ENCODE measurements at regions not wholly inside any gene's neighbourhood (a gene's known extent, or its start where the extent isn't known, plus 50 kb on each side); places are given as distances from the start of the nearest gene placed in this dataset.

DNA sequence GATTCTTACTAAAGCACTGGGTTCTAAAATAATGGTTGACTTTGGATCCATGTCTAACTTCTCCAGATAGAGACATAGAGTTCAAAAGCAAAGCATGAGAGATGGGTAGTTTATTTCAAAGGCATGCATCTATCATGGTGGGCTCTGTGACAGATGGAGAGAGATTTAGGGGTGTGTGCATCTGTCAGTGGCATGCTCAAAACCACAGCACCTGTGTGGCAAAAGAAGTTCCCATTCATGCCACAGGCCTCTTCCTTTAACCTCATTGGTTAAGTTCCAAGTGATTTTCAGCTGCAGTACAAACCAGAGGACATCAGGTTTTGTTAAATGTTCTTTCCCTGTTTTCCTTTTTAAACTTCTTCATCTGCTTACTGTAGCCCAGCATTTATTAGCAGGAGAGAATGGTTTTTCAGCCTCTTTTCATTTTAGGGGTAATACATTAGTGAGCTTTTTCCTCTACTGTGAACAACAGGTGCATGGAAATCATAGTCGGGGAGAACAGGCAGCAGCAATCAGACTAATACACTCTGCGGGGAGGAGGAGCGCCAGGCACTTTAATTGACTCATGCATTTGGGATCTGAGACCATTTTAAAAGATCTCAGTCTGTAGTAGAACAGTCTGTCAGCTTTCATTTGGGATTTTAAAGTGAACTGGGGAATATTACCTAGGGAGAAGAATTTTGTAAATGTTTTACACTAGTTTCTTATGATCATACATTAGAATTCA is 52.4 kb upstream of the UPP2 start:
- no peaks in the 10 kb centered on the region for H3K4me1 ChIP-seq (ENCODE audit: control insufficient read depth in 2 of 2, insufficient read depth in 1 of 2, low read depth in 1 of 2, low read length in 2 of 2)
- WGBS, 2 donors (ENCODE audit: extremely low coverage in 2 of 2, insufficient read length in 2 of 2, insufficient replicate concordance in 1 of 2) = no CpG with 5 or more reads among the region's 3 CpGs
- no peak overlapping the region for H3K18ac ChIP-seq (ENCODE audit: low read length)
- H3K36me3 ChIP-seq (replicated peaks in 1 of 2; ENCODE audit: control insufficient read depth in 2 of 2, insufficient read depth in 2 of 2, low read length in 2 of 2) = no peaks in the 10 kb centered on the region
- H3K4me3 ChIP-seq (ENCODE audit: low read length in 2 of 2) = no peak overlapping the region
- H3K27ac ChIP-seq (replicated peaks; ENCODE audit: low read length) = no peak overlapping the region
- no peak overlapping the region for H2BK5ac ChIP-seq (ENCODE audit: low read length)
- no peak overlapping the region for H2BK12ac ChIP-seq (ENCODE audit: low read length)
- no peak overlapping the region for H2BK15ac ChIP-seq (ENCODE audit: low read length)
- no peak for DNase-seq (ENCODE audit: low spot score)
- no peak overlapping the region for H2AFZ ChIP-seq (ENCODE audit: low read length)
- no peak overlapping the region for H3K9ac ChIP-seq (ENCODE audit: low read depth, low read length, poor library complexity)
- H3K79me1 ChIP-seq (ENCODE audit: low read depth, low read length) = no peaks in the 10 kb centered on the region
- no peak overlapping the region for H4K8ac ChIP-seq (ENCODE audit: low read depth, low read length)
- no peak overlapping the region for H2BK120ac ChIP-seq (ENCODE audit: low read depth, low read length)
- no peak overlapping the region for H3K23ac ChIP-seq (ENCODE audit: low read depth, low read length, poor library complexity)
- no peak overlapping the region for H4K91ac ChIP-seq (ENCODE audit: low read depth, low read length, poor library complexity)
- H3K4me2 ChIP-seq (ENCODE audit: insufficient read depth, low read length, poor library complexity, severe bottlenecking) = no peak overlapping the region
- H3K4ac ChIP-seq (ENCODE audit: low read length) = no peak overlapping the region
- H3K14ac ChIP-seq (ENCODE audit: low read length) = no peak overlapping the region
- H3K27me3 ChIP-seq (ENCODE audit: control insufficient read depth in 3 of 3, insufficient read depth in 3 of 3, low read depth in 1 of 3, low read length in 3 of 3) = no peaks in the 10 kb centered on the region
- no peak overlapping the region for H2AK5ac ChIP-seq (ENCODE audit: low read depth, low read length)
- no peaks in the 10 kb centered on the region for H3K9me3 ChIP-seq (replicated peaks in 1 of 2; ENCODE audit: control insufficient read depth in 2 of 2, insufficient read depth in 1 of 2, low read depth in 1 of 2, low read length in 2 of 2)

DNA sequence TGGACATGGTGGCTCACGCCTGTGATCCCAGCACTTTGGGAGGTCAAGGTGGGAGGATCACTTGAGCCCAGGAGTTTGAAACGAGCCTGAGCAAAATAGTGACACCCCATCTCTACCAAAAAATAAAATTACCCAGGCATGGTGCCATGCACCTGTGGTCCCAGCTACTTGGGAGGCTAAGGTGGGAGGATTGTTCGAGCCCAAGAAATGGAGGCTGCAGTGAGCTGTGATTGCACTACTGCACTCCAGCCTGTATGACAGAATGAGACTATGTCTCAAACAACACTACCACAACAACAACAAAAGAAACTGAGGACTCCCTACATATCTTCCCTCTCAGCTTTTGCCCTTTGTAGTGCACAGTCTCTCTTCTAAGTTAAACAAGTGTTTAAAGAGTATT is 53.3 kb upstream of the UPP2 start:
- no CpG with 5 or more reads among the region's 3 CpGs for WGBS, 2 donors (ENCODE audit: extremely low coverage in 2 of 2, insufficient read length in 2 of 2, insufficient replicate concordance in 1 of 2)
- Histone ChIP-seq H2BK120ac (ENCODE audit: low read depth, low read length) (no peak overlapping the region), H2AK5ac (ENCODE audit: low read depth, low read length) (no peak overlapping the region), H2BK15ac (ENCODE audit: low read length) (no peak overlapping the region), H2BK5ac (ENCODE audit: low read length) (no peak overlapping the region), H4K91ac (ENCODE audit: low read depth, low read length, poor library complexity) (no peak overlapping the region), H3K27me3 (ENCODE audit: control insufficient read depth in 3 of 3, insufficient read depth in 3 of 3, low read depth in 1 of 3, low read length in 3 of 3) (no peaks in the 10 kb centered on the region), H3K4me1 (ENCODE audit: control insufficient read depth in 2 of 2, insufficient read depth in 1 of 2, low read depth in 1 of 2, low read length in 2 of 2) (no peaks in the 10 kb centered on the region), H3K4ac (ENCODE audit: low read length) (no peak overlapping the region), H3K4me2 (ENCODE audit: insufficient read depth, low read length, poor library complexity, severe bottlenecking) (no peak overlapping the region), H3K14ac (ENCODE audit: low read length) (no peak overlapping the region), H3K36me3 (replicated peaks in 1 of 2; ENCODE audit: control insufficient read depth in 2 of 2, insufficient read depth in 2 of 2, low read length in 2 of 2) (no peaks in the 10 kb centered on the region), H2BK12ac (ENCODE audit: low read length) (no peak overlapping the region), H3K4me3 (ENCODE audit: low read length in 2 of 2) (no peak overlapping the region), H4K8ac (ENCODE audit: low read depth, low read length) (no peak overlapping the region), H3K18ac (ENCODE audit: low read length) (no peak overlapping the region), H3K79me1 (ENCODE audit: low read depth, low read length) (no peaks in the 10 kb centered on the region), H2AFZ (ENCODE audit: low read length) (no peak overlapping the region), H3K9ac (ENCODE audit: low read depth, low read length, poor library complexity) (no peak overlapping the region), H3K9me3 (replicated peaks in 1 of 2; ENCODE audit: control insufficient read depth in 2 of 2, insufficient read depth in 1 of 2, low read depth in 1 of 2, low read length in 2 of 2) (no peaks in the 10 kb centered on the region), H3K23ac (ENCODE audit: low read depth, low read length, poor library complexity) (no peak overlapping the region), H3K27ac (replicated peaks; ENCODE audit: low read length) (no peak overlapping the region)
- DNase-seq (ENCODE audit: low spot score) = no peak

DNA sequence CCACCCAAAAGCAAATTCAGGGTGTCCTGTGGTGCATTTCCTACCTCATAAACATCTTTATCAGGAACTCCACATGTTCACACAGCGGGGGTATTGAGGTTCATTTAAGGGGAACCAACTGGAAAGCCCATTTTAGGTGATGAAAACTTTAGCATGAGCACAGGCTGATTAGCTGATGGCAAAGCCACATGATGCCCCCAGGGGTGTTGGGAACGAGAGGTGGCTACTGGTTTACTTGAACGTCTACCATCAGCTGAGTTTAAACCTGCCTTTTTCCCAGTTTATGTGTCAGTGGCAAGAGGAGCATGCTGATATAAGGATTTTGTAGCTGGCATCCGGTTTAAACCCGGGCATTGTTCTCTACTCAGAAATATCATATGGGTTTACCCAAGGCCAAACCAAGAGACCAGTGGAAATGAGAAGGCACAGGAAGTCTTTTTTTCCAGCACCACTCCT is 54.5 kb upstream of the UPP2 start:
- H3K4me2 ChIP-seq (ENCODE audit: insufficient read depth, low read length, poor library complexity, severe bottlenecking) = no peak overlapping the region
- H2BK120ac ChIP-seq (ENCODE audit: low read depth, low read length) = no peak overlapping the region
- no CpG with 5 or more reads among the region's 5 CpGs for WGBS, 2 donors (ENCODE audit: extremely low coverage in 2 of 2, insufficient read length in 2 of 2, insufficient replicate concordance in 1 of 2)
- no peak overlapping the region for H3K14ac ChIP-seq (ENCODE audit: low read length)
- no peaks in the 10 kb centered on the region for H3K36me3 ChIP-seq (replicated peaks in 1 of 2; ENCODE audit: control insufficient read depth in 2 of 2, insufficient read depth in 2 of 2, low read length in 2 of 2)
- no peak overlapping the region for H3K4me3 ChIP-seq (ENCODE audit: low read length in 2 of 2)
- H3K79me1 ChIP-seq (ENCODE audit: low read depth, low read length) = no peaks in the 10 kb centered on the region
- no peak overlapping the region for H4K8ac ChIP-seq (ENCODE audit: low read depth, low read length)
- H3K23ac ChIP-seq (ENCODE audit: low read depth, low read length, poor library complexity) = no peak overlapping the region
- H2BK12ac ChIP-seq (ENCODE audit: low read length) = no peak overlapping the region
- H3K9ac ChIP-seq (ENCODE audit: low read depth, low read length, poor library complexity) = no peak overlapping the region
- H2AFZ ChIP-seq (ENCODE audit: low read length) = no peak overlapping the region
- no peaks in the 10 kb centered on the region for H3K4me1 ChIP-seq (ENCODE audit: control insufficient read depth in 2 of 2, insufficient read depth in 1 of 2, low read depth in 1 of 2, low read length in 2 of 2)
- no peak overlapping the region for H2BK15ac ChIP-seq (ENCODE audit: low read length)
- DNase-seq (ENCODE audit: low spot score) = no peak
- no peaks in the 10 kb centered on the region for H3K27me3 ChIP-seq (ENCODE audit: control insufficient read depth in 3 of 3, insufficient read depth in 3 of 3, low read depth in 1 of 3, low read length in 3 of 3)
- no peaks in the 10 kb centered on the region for H3K9me3 ChIP-seq (replicated peaks in 1 of 2; ENCODE audit: control insufficient read depth in 2 of 2, insufficient read depth in 1 of 2, low read depth in 1 of 2, low read length in 2 of 2)
- H3K4ac ChIP-seq (ENCODE audit: low read length) = no peak overlapping the region
- no peak overlapping the region for H2AK5ac ChIP-seq (ENCODE audit: low read depth, low read length)
- no peak overlapping the region for H3K27ac ChIP-seq (replicated peaks; ENCODE audit: low read length)
- no peak overlapping the region for H4K91ac ChIP-seq (ENCODE audit: low read depth, low read length, poor library complexity)
- H3K18ac ChIP-seq (ENCODE audit: low read length) = no peak overlapping the region
- H2BK5ac ChIP-seq (ENCODE audit: low read length) = no peak overlapping the region

DNA sequence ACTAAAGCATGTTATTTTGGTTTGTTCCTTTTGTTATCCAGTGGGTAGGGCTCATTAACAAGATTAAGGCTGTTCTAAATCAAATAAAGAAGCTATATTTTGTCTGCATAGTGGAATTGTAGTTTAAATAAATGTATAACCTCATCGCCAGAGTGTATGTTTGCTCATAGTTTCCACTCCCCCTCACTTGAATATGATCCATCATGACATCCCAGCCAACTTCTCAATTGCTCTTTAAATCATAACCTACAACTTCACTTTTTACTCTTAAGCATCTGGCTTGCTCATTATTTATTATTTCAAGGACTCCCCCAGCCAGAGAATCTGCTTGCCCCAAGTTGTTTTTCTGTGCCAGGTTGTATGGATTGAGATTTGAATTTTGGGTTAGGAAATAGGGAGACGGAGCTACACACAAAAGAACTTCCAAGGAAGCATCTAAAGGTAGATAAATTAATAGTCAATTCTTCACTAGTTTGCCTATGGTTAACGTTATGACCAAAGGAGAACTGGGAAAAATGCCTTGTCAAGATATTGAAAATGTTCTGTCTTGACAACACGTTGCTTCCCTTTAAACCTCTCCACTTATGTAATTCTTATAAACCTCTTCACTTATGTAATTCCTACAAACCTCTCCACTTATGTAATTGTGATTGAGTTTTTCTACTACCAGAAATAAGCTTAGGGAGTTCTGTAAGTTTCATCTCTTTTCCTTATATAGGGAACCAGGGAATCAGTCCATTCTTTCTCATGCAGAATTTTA is 55.4 kb upstream of the UPP2 start:
- Histone ChIP-seq H2AFZ (ENCODE audit: low read length) (no peak overlapping the region), H3K18ac (ENCODE audit: low read length) (no peak overlapping the region), H2AK5ac (ENCODE audit: low read depth, low read length) (no peak overlapping the region), H2BK12ac (ENCODE audit: low read length) (no peak overlapping the region), H3K23ac (ENCODE audit: low read depth, low read length, poor library complexity) (no peak overlapping the region), H3K4me3 (ENCODE audit: low read length in 2 of 2) (no peak overlapping the region), H3K4me1 (ENCODE audit: control insufficient read depth in 2 of 2, insufficient read depth in 1 of 2, low read depth in 1 of 2, low read length in 2 of 2) (no peaks in the 10 kb centered on the region), H3K14ac (ENCODE audit: low read length) (no peak overlapping the region), H3K9ac (ENCODE audit: low read depth, low read length, poor library complexity) (no peak overlapping the region), H4K91ac (ENCODE audit: low read depth, low read length, poor library complexity) (no peak overlapping the region), H2BK15ac (ENCODE audit: low read length) (no peak overlapping the region), H2BK120ac (ENCODE audit: low read depth, low read length) (no peak overlapping the region), H3K27ac (replicated peaks; ENCODE audit: low read length) (no peak overlapping the region), H2BK5ac (ENCODE audit: low read length) (no peak overlapping the region), H4K8ac (ENCODE audit: low read depth, low read length) (no peak overlapping the region), H3K4me2 (ENCODE audit: insufficient read depth, low read length, poor library complexity, severe bottlenecking) (no peak overlapping the region), H3K9me3 (replicated peaks in 1 of 2; ENCODE audit: control insufficient read depth in 2 of 2, insufficient read depth in 1 of 2, low read depth in 1 of 2, low read length in 2 of 2) (no peaks in the 10 kb centered on the region), H3K36me3 (replicated peaks in 1 of 2; ENCODE audit: control insufficient read depth in 2 of 2, insufficient read depth in 2 of 2, low read length in 2 of 2) (no peaks in the 10 kb centered on the region), H3K27me3 (ENCODE audit: control insufficient read depth in 3 of 3, insufficient read depth in 3 of 3, low read depth in 1 of 3, low read length in 3 of 3) (no peaks in the 10 kb centered on the region), H3K4ac (ENCODE audit: low read length) (no peak overlapping the region), H3K79me1 (ENCODE audit: low read depth, low read length) (no peaks in the 10 kb centered on the region)
- no peak for DNase-seq (ENCODE audit: low spot score)
- WGBS, 2 donors (ENCODE audit: extremely low coverage in 2 of 2, insufficient read length in 2 of 2, insufficient replicate concordance in 1 of 2) = no CpG with 5 or more reads among the region's 4 CpGs
